Neural cell (in vitro differentiated cells): ENCODE measurements at regions not wholly inside any gene's neighbourhood (a gene's known extent, or its start where the extent isn't known, plus 50 kb on each side); places are given as distances from the start of the nearest gene placed in this dataset.

Experiments
- H2AFZ ChIP-seq: fragments of 200-600, 300-800 bp; sonication (generic), shearing (Covaris generic); 2 replicates; pipeline ENCODE4 v1.6.0; 2014; ENCODE audit warnings: low read depth, mild to moderate bottlenecking, antibody characterized with exemption, low read length, moderate library complexity
- H3F3A ChIP-seq: fragments of 200-600 bp; shearing (Covaris generic); 2 replicates; pipeline ENCODE4 v1.6.1; 2016; ENCODE audit warnings: mild to moderate bottlenecking, moderate library complexity, mixed read lengths, antibody characterized with exemption, low read length; ENCODE audit not compliant: insufficient read depth, poor library complexity, severe bottlenecking
- H3K27ac ChIP-seq: fragments of 200-600, 300-800 bp; sonication (generic), shearing (Covaris generic); 2 replicates; pipeline ENCODE4 v1.5.1; 2014; ENCODE audit warnings: mild to moderate bottlenecking, low read length, moderate library complexity
- H3K27me3 ChIP-seq: fragments of 300-800, 200-600 bp; sonication (generic), shearing (Covaris generic); 2 replicates; pipeline ENCODE4 v1.6.0; 2014; ENCODE audit warnings: mild to moderate bottlenecking, low read depth, low read length, moderate library complexity; ENCODE audit not compliant: insufficient read depth
- H3K36me3 ChIP-seq: fragments of 300-800, 200-600 bp; sonication (generic), shearing (Covaris generic); 2 replicates; pipeline ENCODE4 v1.5.1; 2014; ENCODE audit warnings: mild to moderate bottlenecking, antibody characterized with exemption, low read length, moderate library complexity; ENCODE audit not compliant: insufficient read depth
- H3K4me2 ChIP-seq: fragments of 300-800, 200-600 bp; sonication (generic), shearing (Covaris generic); 2 replicates; pipeline ENCODE4 v1.6.0; 2014; ENCODE audit warnings: mild to moderate bottlenecking, low read length
- H3K4me3 ChIP-seq: fragments of 300-800, 200-600 bp; sonication (generic), shearing (Covaris generic); 2 replicates; pipeline ENCODE4 v1.5.1; 2014; ENCODE audit warnings: mild to moderate bottlenecking, low read length, moderate library complexity
- H3K79me2 ChIP-seq: fragments of 200-600 bp; shearing (Covaris generic); replicated peaks from 2 replicates; pipeline ENCODE4 v1.6.0; 2014; ENCODE audit warnings: mild to moderate bottlenecking, low read length, moderate library complexity; ENCODE audit not compliant: insufficient read depth
- H3K9ac ChIP-seq: fragments of 300-800, 200-600 bp; sonication (generic), shearing (Covaris generic); 2 replicates; pipeline ENCODE4 v1.6.1; 2016; ENCODE audit warnings: mild to moderate bottlenecking, low read length, mixed read lengths
- H3K9me2 ChIP-seq: fragments of 200-600 bp; shearing (Covaris generic); 2 replicates; pipeline ENCODE4 v1.6.1; 2016; ENCODE audit warnings: mild to moderate bottlenecking, low read length, mixed read lengths; ENCODE audit not compliant: insufficient read depth
- H3K9me3 ChIP-seq: fragments of 200-600, 300-800 bp; sonication (generic), shearing (Covaris generic); 2 replicates; pipeline ENCODE4 v1.6.1; 2016; ENCODE audit warnings: mild to moderate bottlenecking, mixed run types, low read length, moderate library complexity, mixed read lengths
- H4K20me1 ChIP-seq: fragments of 200-600 bp; shearing (Covaris generic); 2 replicates; pipeline ENCODE4 v1.6.1; 2016; ENCODE audit warnings: mild to moderate bottlenecking, mixed run types; ENCODE audit not compliant: insufficient read depth
- CTCF ChIP-seq: fragments of 450-650 bp; IDR thresholded peaks from 2 replicates; pipeline ENCODE4 v1.5.1; 2014; ENCODE audit warnings: antibody characterized with exemption, mild to moderate bottlenecking, moderate library complexity; ENCODE audit not compliant: poor library complexity, severe bottlenecking
- EP300 ChIP-seq: fragments of 450-650 bp; conservative IDR thresholded peaks from 2 replicates; pipeline ENCODE4 v1.6.1; 2014; ENCODE audit warnings: antibody characterized with exemption, mild to moderate bottlenecking, moderate library complexity; ENCODE audit not compliant: poor library complexity, severe bottlenecking
- EZH2 ChIP-seq: fragments of 200-600, 300-800 bp; shearing (Covaris generic), sonication (generic); IDR thresholded peaks from 2 replicates; pipeline ENCODE4 v1.6.1; 2014; ENCODE audit warnings: antibody characterized with exemption, low read length, borderline replicate concordance, mild to moderate bottlenecking; ENCODE audit not compliant: insufficient read depth, poor library complexity, severe bottlenecking
- MXI1 ChIP-seq: fragments of 450-650 bp; conservative IDR thresholded peaks from 2 replicates; pipeline ENCODE4 v1.6.1; 2014; ENCODE audit warnings: antibody characterized with exemption, mild to moderate bottlenecking; ENCODE audit not compliant: poor library complexity, severe bottlenecking
- POLR2AphosphoS5 ChIP-seq: IDR thresholded peaks from 2 replicates; pipeline ENCODE4 v1.6.1; 2012
- RAD21 ChIP-seq: fragments of 450-650 bp; conservative IDR thresholded peaks from 2 replicates; pipeline ENCODE4 v1.6.1; 2014; ENCODE audit warnings: antibody characterized with exemption, mild to moderate bottlenecking, moderate library complexity
- REST ChIP-seq: IDR thresholded peaks from 2 replicates; pipeline ENCODE4 v1.6.1; 2012; ENCODE audit warnings: borderline replicate concordance
- SMC3 ChIP-seq: fragments of 450-650 bp; conservative IDR thresholded peaks from 2 replicates; pipeline ENCODE4 v1.6.1; 2014; ENCODE audit warnings: antibody characterized with exemption, mild to moderate bottlenecking, moderate library complexity; ENCODE audit not compliant: poor library complexity
- TAF1 ChIP-seq: IDR thresholded peaks from 2 replicates; pipeline ENCODE4 v1.6.1; 2012; ENCODE audit warnings: low read depth

DNA sequence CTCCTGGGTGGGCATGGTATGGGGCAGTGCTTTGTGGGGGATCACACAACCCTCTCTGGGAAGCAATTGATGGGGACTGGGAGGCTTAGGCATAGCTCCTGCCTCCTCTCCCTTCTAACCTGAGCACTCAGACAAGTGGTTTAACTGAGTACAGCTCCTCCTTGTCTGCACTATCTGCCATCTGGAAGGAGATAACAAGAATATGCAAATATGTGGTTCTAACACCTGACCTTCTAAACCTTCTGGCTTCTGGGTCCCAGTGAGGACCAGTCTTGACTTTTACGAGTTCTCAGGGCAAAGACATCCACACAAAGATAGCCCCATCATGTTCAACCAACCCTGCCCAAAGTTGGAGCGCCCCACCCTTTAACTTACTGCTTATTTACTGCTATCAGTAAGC is 381.0 kb upstream of the TSHZ3 start:
- Histone ChIP-seq H3K9me2 (no peaks in the 10 kb centered on the region), H3K27ac (no peak overlapping the region), H2AFZ (no peak overlapping the region), H3K9me3 (no peaks in the 10 kb centered on the region), H3K4me2 (no peak overlapping the region), H3K4me3 (no peak overlapping the region), H3K27me3 (no peaks in the 10 kb centered on the region), H3F3A (no peaks in the 10 kb centered on the region), H4K20me1 (no peaks in the 10 kb centered on the region), H3K36me3 (no peaks in the 10 kb centered on the region), H3K79me2 (no peaks in the 10 kb centered on the region), H3K9ac (no peak overlapping the region)
- no peak for TF ChIP-seq MXI1
- no peak for TF ChIP-seq REST
- no peak for TF ChIP-seq POLR2AphosphoS5
- no peak for TF ChIP-seq EP300
- no peak for TF ChIP-seq EZH2
- TF ChIP-seq CTCF: no peak

- Histone ChIP-seq H3K36me3 (no peaks in the 10 kb centered on the region), H3K9me2 (no peaks in the 10 kb centered on the region), H3F3A (no peaks in the 10 kb centered on the region), H3K9me3 (no peaks in the 10 kb centered on the region), H3K27me3 (no peaks in the 10 kb centered on the region), H3K9ac (no peak overlapping the region), H3K4me2 (no peak overlapping the region), H4K20me1 (no peaks in the 10 kb centered on the region), H3K79me2 (no peaks in the 10 kb centered on the region), H3K4me3 (no peak overlapping the region), H2AFZ (no peak overlapping the region), H3K27ac (no peak overlapping the region)
- TF ChIP-seq POLR2AphosphoS5 (no peak), CTCF (no peak), EZH2 (no peak), EP300 (no peak), MXI1 (no peak), TAF1 (no peak), RAD21 (no peak), REST (no peak), SMC3 (no peak)
Measured at GRCh38 chr19:31733591-31733990, 384.4 kb upstream of the TSHZ3 start.
